GM13977 (cell line): ENCODE measurements at regions not wholly inside any gene's neighbourhood (a gene's known extent, or its start where the extent isn't known, plus 50 kb on each side); places are given as distances from the start of the nearest gene placed in this dataset.

ENCODE experiments used
- DNase-seq: peaks from one replicate; pipeline ENCODE4 v3.0.0; 2012; ENCODE audit warnings: low spot score
- in situ Hi-C: fragments of 300-500 bp; cut with MboI; formaldehyde crosslinking; loops from one replicate; pipeline ENCODE4 v1.12.0; 2022; ENCODE audit warnings: low sequenced_read_pairs, low pct_unique_long_range_greater_than_20kb, mixed read lengths, inconsistent platforms; ENCODE audit not compliant: unreplicated experiment
- TF ChIP-seq, protein P1 (sequence below): IDR thresholded peaks from 2 replicates; pipeline ENCODE4 v1.5.1; 2012; ENCODE audit warnings: mild to moderate bottlenecking, control low read depth; ENCODE audit not compliant: insufficient read depth; ENCODE audit errors: extremely low read depth, missing control alignments

DNA sequence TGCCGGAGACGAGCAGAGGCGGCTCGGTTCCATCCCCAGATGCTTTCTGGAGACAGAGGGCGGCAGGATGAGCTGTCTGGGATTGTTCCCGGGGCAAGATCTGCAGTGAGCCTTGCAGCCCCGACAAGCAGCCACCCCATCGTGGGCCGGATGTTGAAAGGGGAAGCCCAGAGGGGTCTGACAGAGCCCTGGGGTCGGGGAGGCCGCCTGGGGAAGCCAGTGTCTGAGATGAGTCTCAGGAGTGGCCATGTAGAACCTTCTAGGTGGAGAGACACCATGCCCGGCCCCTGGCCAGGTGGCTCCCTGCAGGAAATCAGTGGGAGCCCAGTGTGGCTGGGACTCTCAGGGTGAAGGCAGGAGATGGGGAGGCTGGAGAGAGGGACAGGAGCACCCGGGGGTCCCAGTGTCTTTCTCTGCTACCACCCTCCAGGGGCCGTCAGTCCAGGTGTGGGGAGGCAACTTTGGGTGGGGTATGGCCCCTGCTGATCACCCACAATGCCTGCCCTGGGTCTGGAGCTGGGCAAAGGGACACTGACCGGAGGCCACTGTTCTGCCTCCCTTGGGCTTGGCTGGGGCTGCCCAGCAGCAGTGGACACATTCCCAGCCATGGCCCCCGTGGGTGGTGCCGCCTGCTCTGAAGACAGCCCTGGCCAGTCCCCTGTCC lies 128.3 kb upstream of the HS6ST1 start:
- TF ChIP-seq, protein P1, sequence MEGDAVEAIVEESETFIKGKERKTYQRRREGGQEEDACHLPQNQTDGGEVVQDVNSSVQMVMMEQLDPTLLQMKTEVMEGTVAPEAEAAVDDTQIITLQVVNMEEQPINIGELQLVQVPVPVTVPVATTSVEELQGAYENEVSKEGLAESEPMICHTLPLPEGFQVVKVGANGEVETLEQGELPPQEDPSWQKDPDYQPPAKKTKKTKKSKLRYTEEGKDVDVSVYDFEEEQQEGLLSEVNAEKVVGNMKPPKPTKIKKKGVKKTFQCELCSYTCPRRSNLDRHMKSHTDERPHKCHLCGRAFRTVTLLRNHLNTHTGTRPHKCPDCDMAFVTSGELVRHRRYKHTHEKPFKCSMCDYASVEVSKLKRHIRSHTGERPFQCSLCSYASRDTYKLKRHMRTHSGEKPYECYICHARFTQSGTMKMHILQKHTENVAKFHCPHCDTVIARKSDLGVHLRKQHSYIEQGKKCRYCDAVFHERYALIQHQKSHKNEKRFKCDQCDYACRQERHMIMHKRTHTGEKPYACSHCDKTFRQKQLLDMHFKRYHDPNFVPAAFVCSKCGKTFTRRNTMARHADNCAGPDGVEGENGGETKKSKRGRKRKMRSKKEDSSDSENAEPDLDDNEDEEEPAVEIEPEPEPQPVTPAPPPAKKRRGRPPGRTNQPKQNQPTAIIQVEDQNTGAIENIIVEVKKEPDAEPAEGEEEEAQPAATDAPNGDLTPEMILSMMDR: no peak
- in situ Hi-C loops: no loop called here
- DNase-seq: no peak

DNA sequence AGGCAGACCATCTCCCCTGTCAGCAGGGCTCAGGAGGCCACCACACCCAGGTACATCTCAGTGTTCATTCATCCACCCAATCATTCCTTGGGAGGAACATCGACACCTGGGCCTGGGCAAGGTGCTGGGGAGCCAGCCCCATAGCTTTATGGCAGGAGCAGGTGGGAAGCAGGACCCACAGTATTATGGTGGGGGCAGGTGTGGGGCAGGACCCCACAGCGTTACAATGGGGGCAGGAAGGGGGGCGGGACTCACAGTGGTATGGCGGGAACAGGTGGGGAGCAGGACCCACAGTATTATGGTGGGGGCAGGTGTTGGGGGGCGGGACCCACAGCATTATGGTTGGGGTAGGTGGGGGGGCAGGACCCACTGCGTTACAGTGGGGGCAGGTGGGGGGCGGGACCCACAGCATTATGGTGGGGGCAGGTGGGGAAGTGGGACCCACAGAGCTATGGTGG lies 128.9 kb upstream of the HS6ST1 start:
- in situ Hi-C loops: no loop called here
- DNase-seq: no peak
- TF ChIP-seq, protein P1: no peak

DNA sequence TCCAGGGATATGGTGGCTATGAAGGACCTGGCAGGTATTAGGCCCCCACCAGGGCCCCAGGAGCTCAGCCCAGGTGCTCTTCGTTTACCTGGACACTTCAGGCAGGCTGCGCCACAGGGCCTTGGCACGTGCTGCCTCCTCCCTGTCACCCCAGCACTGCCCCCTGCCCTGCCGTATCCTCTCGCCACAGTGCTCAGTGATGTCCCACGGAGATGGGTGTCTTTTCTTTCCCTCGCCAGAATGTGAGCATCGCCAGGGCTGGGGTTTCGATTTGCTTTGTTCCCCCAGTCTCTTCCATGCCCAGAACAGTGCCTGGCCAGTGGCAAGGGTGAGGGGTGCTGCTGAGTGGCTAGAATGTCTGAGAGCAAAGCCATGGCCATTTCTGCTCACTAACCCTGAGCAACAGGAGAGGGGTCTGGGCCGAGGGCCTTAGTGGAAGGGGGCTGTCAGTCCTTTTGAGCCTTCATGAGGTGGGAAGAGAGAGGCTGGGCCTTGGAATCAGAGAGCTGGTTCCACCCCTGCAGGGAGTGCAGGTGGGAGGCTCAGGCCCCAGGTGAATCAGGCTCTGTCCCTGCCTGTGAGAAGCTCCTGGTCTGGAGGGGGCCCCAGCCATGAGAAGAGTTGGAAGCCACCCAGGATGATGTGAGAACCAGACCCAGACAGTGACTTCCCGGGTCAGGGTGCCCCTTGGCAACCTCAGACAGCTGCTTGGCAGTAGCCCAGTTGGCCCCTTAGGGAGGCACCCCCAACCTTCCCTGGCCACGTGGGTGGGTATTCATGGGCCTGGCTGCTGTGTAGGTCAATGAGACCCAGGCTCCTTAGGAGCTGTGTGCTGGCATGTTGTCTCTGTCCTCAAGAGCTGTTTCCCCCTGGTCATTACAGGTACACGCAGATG lies 129.9 kb upstream of the HS6ST1 start:
- in situ Hi-C loops: no loop called here
- TF ChIP-seq, protein P1: no peak
- no peak for DNase-seq

DNA sequence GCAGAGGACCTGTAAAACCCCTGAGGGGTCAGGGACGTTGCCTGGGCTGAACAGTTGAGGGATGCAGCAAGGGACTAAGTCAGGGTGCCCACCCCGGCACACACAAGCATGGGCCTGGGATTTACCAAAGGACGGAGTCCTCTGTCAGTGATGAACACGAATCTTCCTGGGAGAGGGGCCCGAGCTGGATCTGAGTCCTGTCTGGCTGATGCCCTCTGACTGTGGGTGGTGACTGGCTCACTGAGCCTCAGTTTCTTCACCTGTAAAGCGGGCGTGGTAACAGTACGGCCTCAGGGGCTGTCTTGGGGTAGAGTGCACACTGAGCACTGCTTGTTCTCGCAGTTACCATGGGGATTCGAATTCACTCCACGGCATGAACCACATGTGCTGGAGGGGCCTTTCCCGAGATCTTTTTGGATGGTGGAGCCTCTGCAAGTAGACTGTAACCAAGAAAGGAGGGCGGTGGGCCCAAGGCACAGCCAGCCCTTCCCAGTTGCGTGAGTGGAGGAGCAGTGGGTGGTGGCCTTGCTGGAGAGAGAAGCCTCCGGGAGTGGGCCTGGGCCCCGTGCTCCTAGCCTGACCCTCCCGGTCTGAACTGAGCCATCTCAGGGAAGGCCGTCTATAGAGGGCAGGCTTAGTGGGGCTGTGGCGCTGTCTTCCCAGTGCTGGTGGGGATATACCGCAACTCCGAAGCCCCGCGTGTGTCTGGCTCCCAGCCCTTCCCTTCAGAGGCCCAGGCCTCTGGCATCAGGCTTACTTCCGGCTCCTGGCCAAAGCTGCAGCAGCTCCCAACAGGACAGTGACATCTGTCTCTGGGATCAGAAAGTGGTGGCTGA lies 130.8 kb upstream of the HS6ST1 start:
- in situ Hi-C loops: no loop called here
- no peak for DNase-seq
- TF ChIP-seq, protein P1: no peak

DNA sequence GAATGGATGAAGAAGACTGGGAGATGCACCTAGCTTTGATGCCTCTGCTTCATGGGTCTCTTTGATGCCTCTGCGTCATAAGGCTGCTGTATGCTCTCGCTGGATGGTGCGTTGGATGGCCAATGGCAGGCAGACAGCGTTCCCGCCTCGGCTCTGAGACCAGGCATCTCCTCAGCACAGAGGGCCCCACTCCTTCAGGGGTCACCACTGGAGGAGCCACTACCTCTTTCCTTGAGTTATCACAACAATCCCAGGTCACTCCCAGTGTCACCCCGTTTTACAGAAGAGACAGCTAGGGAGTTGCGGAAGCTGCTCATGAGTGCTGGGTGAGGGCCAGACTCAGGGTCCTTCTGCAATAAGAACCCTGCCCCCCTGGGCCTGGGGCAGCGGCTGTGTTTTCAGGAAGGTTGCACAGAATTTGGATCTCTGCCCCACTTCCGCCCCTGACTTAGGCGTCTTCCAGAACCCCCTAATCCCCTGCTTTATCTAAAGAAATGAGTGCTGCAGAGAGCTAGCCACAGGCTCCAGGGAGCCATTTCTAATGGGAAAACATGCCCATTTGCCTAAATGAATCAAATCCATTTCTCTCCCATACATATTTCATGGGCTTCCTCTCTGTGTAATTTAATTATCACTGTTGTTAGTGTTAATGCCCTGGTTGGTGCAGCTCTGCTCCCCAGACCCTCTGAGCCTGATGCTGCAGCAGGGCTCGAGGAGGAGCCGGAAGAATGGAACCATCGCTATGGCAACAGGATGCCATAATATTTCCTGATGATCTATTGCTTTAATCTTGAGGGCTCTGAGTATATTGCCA lies 131.8 kb upstream of the HS6ST1 start:
- in situ Hi-C loops: no loop called here
- TF ChIP-seq, protein P1: no peak
- DNase-seq: no peak
